ENCODE measurements at regions not wholly inside any gene's neighbourhood (a gene's known extent, or its start where the extent isn't known, plus 50 kb on each side); places are given as distances from the start of the nearest gene placed in this dataset.
A peak's percentile ranks its signal among the peaks of the same experiment; 100 is the strongest.

- 0% methylated on average over 1 of the region's 1 CpG for WGBS (ENCODE audit: insufficient coverage, insufficient replicate concordance, low lambda C conversion rate, missing lambda C conversion rate)
- no TSS peak for BruUV-seq (replicated peaks)
- Histone ChIP-seq H3K79me2 (ENCODE audit: control insufficient read depth, insufficient read depth, low read length) (no peaks in the 10 kb centered on the region), H3K4me3 (no peak overlapping the region), H3K27ac (ENCODE audit: control insufficient read depth, insufficient read depth) (no peak overlapping the region), H3K36me3 (ENCODE audit: control insufficient read depth in 2 of 2, insufficient read depth in 2 of 2, low read length in 1 of 2) (no peaks in the 10 kb centered on the region), H3K4me1 (ENCODE audit: control insufficient read depth, insufficient read depth, low read length) (no peaks in the 10 kb centered on the region), H3K9me3 (replicated peaks; ENCODE audit: control insufficient read depth, insufficient read depth, low read length) (no peaks in the 10 kb centered on the region), H3K27me3 (replicated peaks in 1 of 2; ENCODE audit: control insufficient read depth in 2 of 2, insufficient read depth in 2 of 2, low read length in 1 of 2) (no peaks in the 10 kb centered on the region), H3K4me2 (ENCODE audit: control insufficient read depth, insufficient read depth) (no peak overlapping the region), H3K9ac (ENCODE audit: control insufficient read depth, insufficient read depth, low read length) (no peak overlapping the region), H4K20me1 (ENCODE audit: control insufficient read depth, insufficient read depth) (no peaks in the 10 kb centered on the region), H2AFZ (ENCODE audit: control insufficient read depth, low read depth, low read length) (no peak overlapping the region)
- ChIA-PET RAD21 (ENCODE audit: unreplicated experiment) (interaction anchor here (1.3 kb wide), 1 partner anchor 39 kb away, joined by 3 read pairs; no protein-coding TSS in a partner anchor), CTCF (interaction anchor here (1.1 kb wide), 1 partner anchor 12 kb away, joined by 3 read pairs; no protein-coding TSS in a partner anchor), POLR2A (no interaction called here), SMC1A (ENCODE audit: uncharacterized antibody, unreplicated experiment) (interaction anchor here (1.2 kb wide), 1 partner anchor 20 kb away, joined by 3 read pairs; no protein-coding TSS in a partner anchor)
- ATAC-seq (peak; percentile 66), FAIRE-seq (no peak), DNase-seq (ENCODE audit: low read depth, low spot score) (no peak)
- in situ Hi-C loops (cut with MboI) (no loop called here), intact Hi-C loops (cut with micrococcal nuclease; ENCODE audit: unreplicated experiment) (no loop called here)
- TF ChIP-seq SPI1 (IDR thresholded peaks at IDR 0.05; ENCODE audit: borderline replicate concordance, insufficient read depth, low read depth, low read length) (peak; percentile 35; the same call in 1 of the 2 replicates), NR2F1 (conservative IDR thresholded peaks at IDR 0.05) (no peak)
Measured at GRCh38 chr6:128617285-128617684, 96.9 kb upstream of the PTPRK start.

- no peak overlapping the region for H3K9ac ChIP-seq (ENCODE audit: control insufficient read depth, insufficient read depth, low read length)
- H3K27ac ChIP-seq (ENCODE audit: control insufficient read depth, insufficient read depth): no peak overlapping the region
- TF ChIP-seq SREBF1 (IDR thresholded peaks at IDR 0.05; ENCODE audit: low read length): no peak
- TF ChIP-seq SMAD1 (IDR thresholded peaks at IDR 0.05; ENCODE audit: low read depth, partially characterized antibody): no peak
- TF ChIP-seq IKZF2 (IDR thresholded peaks at IDR 0.05): no peak
- TF ChIP-seq SUPT20H (IDR thresholded peaks at IDR 0.05; ENCODE audit: borderline replicate concordance, control insufficient read depth, low read depth, low read length): no peak
- TF ChIP-seq SUZ12 (IDR thresholded peaks at IDR 0.05; ENCODE audit: unreplicated experiment): no peak
- TF ChIP-seq SIN3A (IDR thresholded peaks at IDR 0.05; ENCODE audit: low read depth, low read length): no peak
- TF ChIP-seq E2F8 (IDR thresholded peaks at IDR 0.05; ENCODE audit: low read depth, partially characterized antibody): no peak
- no peak for TF ChIP-seq ELK1 (IDR thresholded peaks at IDR 0.05; ENCODE audit: low read depth, low read length)
- no peak for TF ChIP-seq EP300 (IDR thresholded peaks at IDR 0.05; ENCODE audit: borderline replicate concordance in 1 of 2, control insufficient read depth in 1 of 2, low read depth in 2 of 2, low read length in 2 of 2)
- no peak for TF ChIP-seq POLR2AphosphoS5 (IDR thresholded peaks at IDR 0.05; ENCODE audit: low read length)
- TF ChIP-seq BHLHE40 (IDR thresholded peaks at IDR 0.05; ENCODE audit: borderline replicate concordance in 1 of 2, low read depth in 2 of 2, low read length in 1 of 2): no peak
- no peak for TF ChIP-seq TCF7 (IDR thresholded peaks at IDR 0.05; ENCODE audit: borderline replicate concordance)
- in situ Hi-C loops (cut with MboI): no loop called here
- ChIA-PET RAD21 (ENCODE audit: unreplicated experiment) (no interaction called here), CTCF (no interaction called here), POLR2A (no interaction called here), SMC1A (ENCODE audit: uncharacterized antibody, unreplicated experiment) (no interaction called here)
- DNase-seq (ENCODE audit: low read depth, low spot score) (no peak), FAIRE-seq (no peak), ATAC-seq (no peak)
- no peaks in the 10 kb centered on the region for H3K4me1 ChIP-seq (ENCODE audit: control insufficient read depth, insufficient read depth, low read length)
- intact Hi-C loops (cut with micrococcal nuclease; ENCODE audit: unreplicated experiment): no loop called here
- H3K36me3 ChIP-seq (ENCODE audit: control insufficient read depth in 2 of 2, insufficient read depth in 2 of 2, low read length in 1 of 2): no peaks in the 10 kb centered on the region
- H3K4me3 ChIP-seq: no peak overlapping the region
- H4K20me1 ChIP-seq (ENCODE audit: control insufficient read depth, insufficient read depth): no peaks in the 10 kb centered on the region
- no peaks in the 10 kb centered on the region for H3K27me3 ChIP-seq (replicated peaks in 1 of 2; ENCODE audit: control insufficient read depth in 2 of 2, insufficient read depth in 2 of 2, low read length in 1 of 2)
- no peak overlapping the region for H2AFZ ChIP-seq (ENCODE audit: control insufficient read depth, low read depth, low read length)
- no peak overlapping the region for H3K4me2 ChIP-seq (ENCODE audit: control insufficient read depth, insufficient read depth)
- no peaks in the 10 kb centered on the region for H3K9me3 ChIP-seq (replicated peaks; ENCODE audit: control insufficient read depth, insufficient read depth, low read length)
- BruUV-seq (replicated peaks): no TSS peak
- no peaks in the 10 kb centered on the region for H3K79me2 ChIP-seq (ENCODE audit: control insufficient read depth, insufficient read depth, low read length)
Measured at GRCh38 chr6:128616342-128616741, 95.9 kb upstream of the PTPRK start.

Data from GM12878 (cell line).